ENCODE measurements at regions not wholly inside any gene's neighbourhood (a gene's known extent, or its start where the extent isn't known, plus 50 kb on each side); places are given as distances from the start of the nearest gene placed in this dataset.

GRCh38 chr2:219997341-219997851, 370.0 kb downstream of the SLC4A3 start:
- DNase-seq (ENCODE audit: low read depth in 3 of 3), result peak in 1 of 3 experiments; percentile 8

DNA sequence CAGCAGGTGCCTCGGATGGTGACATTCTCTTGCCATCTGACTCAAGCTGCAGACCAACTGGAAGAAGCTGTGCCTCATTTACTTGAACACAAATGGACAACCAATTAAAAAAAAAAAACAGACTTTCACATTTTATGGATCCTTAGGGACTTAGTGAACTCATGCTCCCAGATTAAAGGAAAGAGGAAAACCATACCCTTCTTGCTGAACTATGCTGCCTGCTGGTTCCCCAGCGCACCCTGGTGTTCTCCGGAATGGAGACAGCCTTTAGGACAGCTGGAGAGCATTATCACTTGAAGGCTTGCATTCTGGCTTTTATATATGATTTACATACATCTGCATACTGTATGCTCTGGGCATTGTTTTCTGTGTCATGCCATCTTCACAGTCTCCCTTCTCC, 370.7 kb downstream of the SLC4A3 start:
- DNase-seq (ENCODE audit: low read depth in 3 of 3), result no peak

- no peak for DNase-seq (ENCODE audit: low read depth in 3 of 3)
These were observed 371.3 kb downstream of the SLC4A3 start for GRCh38 chr2:219998714-219999227.

GRCh38 chr2:220000080-220000479, 372.6 kb downstream of the SLC4A3 start:
- DNase-seq (ENCODE audit: low read depth in 3 of 3), result no peak

- DNase-seq (ENCODE audit: low read depth in 3 of 3), result no peak
These were observed 373.2 kb downstream of the SLC4A3 start for GRCh38 chr2:220000586-220000985.

DNA sequence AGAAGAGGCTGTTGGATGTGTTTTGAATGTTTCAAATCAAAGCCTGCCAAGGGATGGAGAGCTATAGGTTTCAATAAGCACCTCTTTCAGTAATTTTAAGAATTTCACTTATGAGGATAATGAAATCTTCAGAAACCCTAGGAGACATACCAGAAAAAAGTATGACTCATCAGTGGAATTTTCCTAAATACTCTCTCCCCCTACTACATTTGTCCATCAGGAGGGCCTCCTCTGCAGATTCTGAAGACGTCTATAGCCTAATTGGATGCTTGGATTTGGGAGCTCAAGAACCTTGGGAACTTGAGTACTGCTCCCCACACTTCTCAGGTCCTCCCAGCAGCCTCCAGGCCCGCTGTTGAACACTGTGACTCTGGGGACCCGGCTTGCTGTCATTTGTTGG, 374.3 kb downstream of the SLC4A3 start:
- DNase-seq (ENCODE audit: low read depth in 3 of 3), result no peak

DNA sequence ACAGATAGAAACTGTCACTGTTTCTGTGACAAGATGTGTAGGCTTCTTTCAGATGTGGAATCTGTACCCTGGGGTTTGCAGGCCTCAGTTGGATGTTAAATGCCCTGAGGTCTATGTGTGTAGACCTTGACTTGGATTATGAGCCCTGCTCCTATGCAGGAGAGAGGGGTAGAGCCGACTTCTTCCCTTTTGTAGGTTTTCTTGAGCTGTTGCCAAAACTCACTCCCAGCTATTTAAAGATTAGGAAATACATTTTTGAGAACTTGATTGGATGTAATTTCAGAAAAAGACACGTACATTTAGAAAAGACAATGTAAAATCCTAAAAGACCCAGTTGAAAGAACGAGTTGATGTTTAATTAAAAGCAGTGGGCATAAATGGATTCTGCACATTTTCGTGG, 374.8 kb downstream of the SLC4A3 start:
- no peak for DNase-seq (ENCODE audit: low read depth in 3 of 3)

DNA sequence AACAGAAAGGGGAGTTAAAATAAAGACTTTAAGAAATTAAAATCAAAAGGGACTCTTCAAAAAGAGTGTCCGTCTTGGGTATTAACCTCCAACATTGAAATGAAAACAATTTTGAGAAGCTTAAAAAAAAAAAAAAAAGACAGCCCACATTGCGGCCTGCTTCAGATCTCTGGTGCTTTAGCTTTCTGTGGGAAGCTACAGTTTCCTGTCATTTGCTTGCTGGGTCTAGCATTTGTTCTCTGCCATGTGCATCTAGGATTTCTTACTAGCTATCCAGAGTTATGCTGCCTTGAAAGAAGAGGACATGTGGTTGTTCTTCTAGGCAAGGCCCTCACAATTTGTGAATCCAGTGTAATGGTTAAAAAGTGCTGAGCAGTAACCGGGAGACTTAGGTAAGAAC, 375.3 kb downstream of the SLC4A3 start:
- DNase-seq (ENCODE audit: low read depth in 3 of 3), result no peak

- DNase-seq (ENCODE audit: low read depth in 3 of 3), result no peak
These were observed 377.9 kb downstream of the SLC4A3 start for GRCh38 chr2:220005362-220005761.

- DNase-seq (ENCODE audit: low read depth in 3 of 3), result no peak
These were observed 378.8 kb downstream of the SLC4A3 start for GRCh38 chr2:220006152-220006621.

GRCh38 chr2:220011859-220012258, 384.4 kb downstream of the SLC4A3 start:
- no peak for DNase-seq (ENCODE audit: low read depth in 3 of 3)

GRCh38 chr2:220014961-220015360, 387.5 kb downstream of the SLC4A3 start:
- DNase-seq (ENCODE audit: low read depth in 3 of 3), result no peak

GRCh38 chr2:220015576-220015975, 388.1 kb downstream of the SLC4A3 start:
- DNase-seq (ENCODE audit: low read depth in 3 of 3), result no peak

GRCh38 chr2:220025207-220025606, 397.8 kb downstream of the SLC4A3 start:
- DNase-seq (ENCODE audit: low read depth in 3 of 3), result no peak

- DNase-seq (ENCODE audit: low read depth in 3 of 3), result no peak
These were observed 401.6 kb downstream of the SLC4A3 start for GRCh38 chr2:220029013-220029412.

DNA sequence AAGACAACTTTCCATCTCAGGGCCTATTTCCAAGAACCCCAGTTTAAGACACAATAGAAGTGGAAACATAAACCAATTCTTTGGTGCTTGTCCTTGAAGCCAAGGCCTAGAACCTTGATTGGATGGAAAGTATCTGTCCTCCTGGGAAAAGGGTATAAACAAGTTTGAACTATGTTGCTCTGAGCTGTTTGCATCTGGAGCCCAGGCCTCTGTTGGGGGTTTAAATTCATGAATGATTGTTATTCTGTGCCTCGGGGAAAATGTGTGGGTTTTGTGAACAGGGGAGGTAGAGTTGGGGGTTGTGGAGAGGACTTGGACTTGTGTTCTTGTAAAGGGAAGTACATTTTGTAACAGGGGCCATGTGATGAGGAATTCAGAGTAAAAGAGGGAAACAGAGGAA, 406.1 kb downstream of the SLC4A3 start:
- no peak for DNase-seq (ENCODE audit: low read depth in 3 of 3)

GRCh38 chr2:220034426-220035130, 407.1 kb downstream of the SLC4A3 start:
- DNase-seq (ENCODE audit: low read depth in 3 of 3), result no peak

GRCh38 chr2:220036431-220036830, 409.0 kb downstream of the SLC4A3 start:
- no peak for DNase-seq (ENCODE audit: low read depth in 3 of 3)

DNA sequence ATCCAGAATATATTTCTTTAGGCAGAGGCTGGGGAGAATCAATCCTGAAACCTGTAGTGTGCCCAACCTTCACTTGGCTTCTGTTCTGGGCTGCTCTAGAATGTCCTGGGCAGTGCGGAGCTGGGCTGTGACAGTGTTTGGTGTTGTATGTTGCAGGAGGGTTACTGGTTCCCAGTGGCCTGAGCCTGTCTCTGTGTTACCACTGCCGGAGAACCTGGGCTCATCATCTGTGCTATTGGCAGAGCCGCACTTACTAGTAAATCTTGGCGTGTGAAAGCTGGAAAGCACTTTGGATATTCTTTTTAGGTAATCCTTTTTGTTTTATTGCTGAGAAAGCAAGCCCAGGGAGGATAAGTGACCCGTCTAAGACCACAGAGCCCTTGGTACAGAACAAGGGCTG, 412.9 kb downstream of the SLC4A3 start:
- no peak for DNase-seq (ENCODE audit: low read depth in 3 of 3)

GRCh38 chr2:220041447-220041846, 414.0 kb downstream of the SLC4A3 start:
- DNase-seq (ENCODE audit: low read depth in 3 of 3), result no peak

- DNase-seq (ENCODE audit: low read depth in 3 of 3), result no peak
These were observed 415.9 kb downstream of the SLC4A3 start for GRCh38 chr2:220043155-220043989.

- DNase-seq (ENCODE audit: low read depth in 3 of 3), result no peak
These were observed 416.5 kb downstream of the SLC4A3 start for GRCh38 chr2:220043990-220044335.

DNA sequence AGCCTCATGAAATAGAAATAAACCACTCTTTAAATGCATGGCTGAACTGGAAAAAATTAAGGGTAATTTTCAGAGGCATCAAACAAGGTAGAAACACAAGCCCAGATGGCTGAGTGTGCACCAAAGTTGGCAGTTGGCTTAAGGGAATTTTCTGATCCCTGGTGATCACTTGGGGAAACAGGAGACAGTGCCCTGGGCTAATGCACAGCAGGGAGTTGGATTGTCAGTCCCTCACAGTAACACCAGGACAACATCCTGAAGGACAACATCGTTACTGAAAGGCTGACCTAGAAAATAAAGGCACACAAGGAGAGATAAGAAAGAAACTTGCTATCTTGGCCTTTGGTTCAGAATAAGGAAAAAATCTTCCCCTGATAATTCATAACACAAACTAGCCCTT, 417.0 kb downstream of the SLC4A3 start:
- no peak for DNase-seq (ENCODE audit: low read depth in 3 of 3)

All from stimulated activated CD4-positive, alpha-beta T cell treated with anti-CD3 and anti-CD28 coated beads, TNF-alpha, amount 100 ng/mL, for 24 hours (primary cell).